HG02973 (cell line): ENCODE measurements at regions not wholly inside any gene's neighbourhood (a gene's known extent, or its start where the extent isn't known, plus 50 kb on each side); places are given as distances from the start of the nearest gene placed in this dataset.
"Not testable (repeated sequence)": the region's sequence is repeated elsewhere in the genome, so short reads cannot be mapped to it uniquely, and the experiment has no call there.

ENCODE experiments used
- ATAC-seq: cut with Tn5 transposase; IDR thresholded peaks from one replicate; pipeline ENCODE4 v1.9.1; 2021; ENCODE audit warnings: moderate library complexity; ENCODE audit not compliant: unreplicated experiment

DNA sequence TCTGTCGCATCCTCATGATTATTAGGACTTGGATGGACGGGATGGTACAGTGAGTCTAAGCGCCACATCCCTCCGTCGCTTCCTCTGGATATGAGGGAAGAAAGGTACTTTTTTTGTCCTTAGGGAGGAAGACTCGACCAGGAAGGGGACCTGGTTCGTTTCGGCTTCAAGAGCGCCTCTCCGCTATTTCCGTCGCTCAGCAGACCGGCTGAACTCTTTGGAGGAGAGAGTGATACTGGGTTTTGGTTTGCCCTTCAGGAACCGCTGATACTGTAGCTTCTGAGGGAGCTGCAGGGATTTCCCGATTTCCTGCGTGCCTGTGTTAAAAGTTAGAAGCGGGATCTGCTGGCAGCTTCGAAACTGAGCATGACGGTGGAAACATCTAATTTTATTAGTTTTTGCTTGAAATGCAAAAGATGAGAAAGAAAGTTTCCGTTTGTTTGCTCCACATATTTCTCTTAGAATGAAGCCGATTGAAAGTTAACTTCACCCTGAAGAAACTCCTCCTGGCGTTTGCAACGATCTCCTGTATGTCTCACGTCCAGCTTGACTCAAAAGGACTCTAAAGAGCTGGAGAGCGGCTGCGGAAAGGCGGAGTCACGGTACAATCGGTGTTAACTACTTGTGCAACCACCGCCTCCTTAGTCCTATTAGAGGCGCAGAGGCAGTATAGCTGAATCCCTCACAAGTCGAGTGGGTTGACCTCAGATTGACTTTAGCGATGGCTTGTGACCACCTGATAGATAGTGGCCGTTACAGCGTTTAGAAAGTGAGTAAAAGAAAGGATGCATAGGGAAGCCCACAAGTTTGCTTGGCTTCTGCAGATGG lies 129.4 kb downstream of the TRIM27 start:
- no peak for ATAC-seq

GRCh38 chr6:28800647-28801046 lies 123.1 kb downstream of the TRIM27 start:
- not testable (repeated sequence) for ATAC-seq

- ATAC-seq: no peak
These were observed 121.1 kb downstream of the TRIM27 start for GRCh38 chr6:28802417-28803336.

- no peak for ATAC-seq
These were observed 120.5 kb downstream of the TRIM27 start for GRCh38 chr6:28803337-28803709.

DNA sequence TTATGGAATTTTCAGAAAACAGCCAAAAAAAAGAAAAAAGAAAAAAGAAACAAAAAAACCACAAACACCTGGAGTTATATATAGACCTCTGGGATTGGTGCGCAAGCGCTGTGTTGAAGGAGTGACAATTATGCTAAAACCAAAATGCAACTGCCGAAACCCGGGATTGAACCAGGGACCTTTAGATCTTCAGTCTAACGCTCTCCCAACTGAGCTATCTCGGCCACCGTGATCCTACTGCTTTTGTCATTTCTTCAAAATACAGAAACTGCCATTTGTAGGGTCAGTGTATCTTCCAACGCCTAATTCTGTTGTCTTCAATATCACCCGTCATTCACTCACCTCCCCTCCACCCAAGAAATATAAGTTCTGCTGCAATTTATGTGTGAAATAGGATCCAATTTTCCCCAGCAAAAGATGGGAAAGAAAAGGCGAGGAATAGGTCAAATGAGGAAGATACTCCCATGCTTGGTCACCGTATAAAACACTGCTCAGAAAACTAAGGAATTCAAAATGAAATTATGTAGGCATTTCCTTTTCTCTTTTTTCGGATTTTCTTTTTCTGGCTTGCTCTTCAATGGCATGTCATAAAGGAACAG lies 116.0 kb downstream of the TRIM27 start:
- no peak for ATAC-seq

GRCh38 chr6:28808383-28808782 lies 115.4 kb downstream of the TRIM27 start:
- ATAC-seq: no peak

DNA sequence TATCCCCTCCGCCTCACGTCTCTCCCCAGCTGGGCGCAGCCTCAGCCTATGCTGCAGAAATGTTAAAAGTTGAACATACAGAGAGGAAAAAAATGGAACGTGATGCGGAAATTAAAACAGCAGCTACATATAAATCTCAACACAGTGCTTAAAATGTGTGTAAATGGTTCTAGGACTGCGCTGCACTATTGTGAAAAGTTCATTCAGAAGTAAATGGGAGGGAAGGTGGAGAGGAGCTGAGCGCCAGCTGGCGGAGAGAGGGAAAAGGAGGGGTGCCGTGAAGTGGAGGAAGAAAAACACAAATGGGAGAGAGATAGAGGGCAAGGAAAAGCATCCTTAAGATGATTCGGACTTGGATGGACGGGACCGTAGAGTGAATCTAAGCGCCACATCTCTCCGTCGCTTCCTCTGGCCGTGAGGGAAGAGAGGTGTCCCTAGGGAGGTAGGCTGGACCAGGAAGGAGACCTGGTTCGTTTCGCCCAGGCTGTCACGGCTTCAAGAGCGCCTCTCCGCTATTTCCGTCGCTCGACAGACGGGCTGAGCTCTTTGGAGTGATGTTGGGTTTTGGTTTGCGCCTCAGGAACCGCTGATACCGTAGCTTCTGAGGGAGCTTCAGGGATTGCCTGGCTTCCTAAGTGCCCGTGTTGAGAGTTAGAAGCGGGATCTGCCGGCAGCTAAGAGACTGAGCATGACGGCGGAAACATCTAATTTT lies 113.7 kb downstream of the TRIM27 start:
- ATAC-seq: no peak

GRCh38 chr6:28810659-28811053 lies 113.1 kb downstream of the TRIM27 start:
- no peak for ATAC-seq

GRCh38 chr6:28811873-28812272 lies 111.9 kb downstream of the TRIM27 start:
- no peak for ATAC-seq

DNA sequence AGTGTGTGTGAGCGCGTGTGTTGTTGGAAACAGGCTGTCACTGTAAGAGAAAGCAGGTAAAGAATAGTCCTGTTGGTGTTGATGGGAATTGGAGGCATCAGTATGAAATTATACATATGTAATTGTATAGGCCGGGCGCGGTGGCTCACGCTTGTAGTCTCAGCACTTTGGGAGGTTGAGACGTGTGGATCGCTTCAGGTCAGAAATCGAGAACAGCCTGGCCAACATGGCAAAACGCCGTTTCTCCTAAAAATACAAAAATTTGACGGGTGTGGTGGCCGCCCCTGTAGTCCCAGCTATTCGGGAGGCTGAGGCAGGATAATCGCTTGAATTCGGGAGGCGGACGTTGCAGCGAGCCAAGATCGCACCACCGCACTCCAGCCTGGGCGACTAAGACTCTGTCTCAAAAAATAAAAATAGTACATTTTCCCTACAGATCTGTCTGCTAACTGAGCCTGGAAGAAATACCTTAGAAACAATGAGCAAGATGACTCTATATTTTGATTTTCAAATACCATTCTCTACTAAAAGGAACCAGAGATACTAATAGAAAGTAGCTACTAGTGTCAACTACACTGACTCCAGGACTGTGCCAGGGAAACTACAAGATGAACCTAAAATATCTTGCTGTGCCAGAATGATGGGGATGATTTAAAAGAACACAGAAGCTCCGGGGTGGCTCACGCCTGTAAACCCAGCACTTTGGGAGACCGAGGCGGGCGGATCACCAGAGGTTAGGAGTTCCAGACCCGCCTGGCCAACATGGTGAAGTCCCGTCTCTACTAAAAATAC lies 110.8 kb downstream of the TRIM27 start:
- ATAC-seq: no peak

DNA sequence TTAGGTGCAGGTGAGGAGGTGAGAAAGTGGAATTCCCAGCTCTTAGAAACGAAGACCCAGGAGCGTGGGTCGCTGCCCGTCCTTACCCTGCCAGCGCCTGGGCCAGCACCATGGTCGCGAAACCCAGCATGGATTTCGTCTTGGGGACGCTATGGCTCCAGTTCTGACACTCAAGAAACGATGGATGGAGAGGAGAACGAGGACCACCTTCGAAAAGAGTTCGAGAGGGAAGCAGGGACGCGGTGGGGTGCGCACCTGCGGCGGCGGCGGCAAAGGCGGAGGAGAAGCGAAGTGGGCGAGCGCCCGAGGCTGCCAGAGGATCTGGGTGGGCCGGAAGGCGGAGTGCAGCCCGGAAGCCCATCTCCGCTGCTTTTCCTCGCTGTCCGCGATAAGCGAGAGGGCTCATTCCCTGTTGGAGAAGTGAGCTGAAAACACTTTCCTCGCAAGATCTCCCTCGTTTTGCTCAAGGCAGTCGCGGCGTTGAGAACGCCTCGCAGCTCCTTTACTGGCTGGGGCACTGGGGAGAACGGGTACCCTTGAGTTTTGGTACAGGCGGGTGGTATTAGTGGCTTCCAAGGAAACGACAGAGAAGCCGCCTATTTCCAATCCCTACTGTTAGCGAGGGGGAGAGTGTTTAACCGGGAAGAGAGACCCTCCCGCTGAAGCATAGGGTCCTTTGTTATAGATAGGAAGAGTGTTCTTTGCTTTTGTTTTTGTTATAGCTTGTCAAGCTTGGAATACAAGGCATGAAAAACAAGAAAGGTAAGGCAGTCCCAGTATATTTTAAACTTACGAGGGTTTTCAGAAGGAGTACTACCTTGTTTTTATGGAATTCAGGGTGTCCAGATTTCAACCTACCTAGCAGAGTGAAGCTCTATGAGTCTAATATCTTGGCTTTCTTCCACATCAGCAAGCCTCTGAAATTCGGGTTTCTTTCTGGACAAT lies 109.5 kb downstream of the TRIM27 start:
- ATAC-seq: no peak

DNA sequence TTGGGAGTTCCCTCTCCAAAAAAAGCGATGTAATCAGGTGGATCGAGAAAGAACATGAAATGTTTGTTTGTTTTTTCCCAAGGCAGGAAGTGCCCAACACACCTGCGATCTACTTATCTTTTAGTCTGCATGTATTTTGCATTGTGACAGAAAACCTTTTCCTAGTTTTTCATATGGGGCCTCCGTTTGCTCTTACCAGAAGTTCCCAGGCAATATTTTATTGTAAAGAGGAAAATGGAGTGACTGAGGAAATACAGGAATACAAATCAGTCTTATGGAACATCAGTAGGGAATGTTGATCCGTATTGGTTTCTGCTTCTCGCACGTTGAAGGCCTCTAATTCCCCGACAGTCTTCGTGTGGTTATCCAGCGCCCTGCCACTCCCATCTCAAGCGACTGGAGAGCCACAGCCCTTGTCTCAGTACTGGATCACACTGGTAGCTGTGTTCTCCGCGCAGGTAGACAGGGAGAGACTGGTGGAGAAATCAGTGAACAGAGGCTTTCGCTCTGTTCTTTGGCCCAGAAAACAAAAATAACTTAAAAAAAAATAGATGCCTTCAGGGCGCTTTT lies 107.4 kb downstream of the TRIM27 start:
- ATAC-seq: no peak

GRCh38 chr6:28816909-28817807 lies 106.6 kb downstream of the TRIM27 start:
- ATAC-seq: no peak

GRCh38 chr6:28817808-28818145 lies 106.0 kb downstream of the TRIM27 start:
- no peak for ATAC-seq

GRCh38 chr6:28824793-28825731 lies 98.7 kb downstream of the TRIM27 start:
- ATAC-seq: no peak

GRCh38 chr6:28825732-28826293 lies 98.0 kb downstream of the TRIM27 start:
- ATAC-seq: no peak
